ENCODE measurements at regions not wholly inside any gene's neighbourhood (a gene's known extent, or its start where the extent isn't known, plus 50 kb on each side); places are given as distances from the start of the nearest gene placed in this dataset.

DNA sequence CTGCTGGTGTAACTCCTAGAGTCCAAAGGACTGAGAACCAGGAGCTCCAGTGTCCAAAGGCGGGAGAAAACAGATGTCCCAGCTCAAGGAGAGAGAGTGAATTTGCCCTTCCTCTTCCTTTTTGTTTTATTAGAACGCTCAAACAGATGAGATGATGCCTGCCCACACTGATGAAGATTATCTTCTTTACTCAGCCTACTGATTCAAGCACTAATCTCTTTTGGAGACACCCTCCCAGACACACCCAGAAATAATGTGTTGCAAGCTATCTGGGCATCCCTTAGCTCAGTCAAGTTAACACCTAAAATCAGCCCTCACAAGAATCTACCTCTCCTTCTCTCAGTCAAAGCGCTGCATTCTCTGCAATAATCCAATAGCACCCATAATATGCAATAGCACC is 78.2 kb upstream of the BCL2L14 start:
- TF ChIP-seq POLR2A (IDR thresholded peaks at IDR 0.05): no peak
- TF ChIP-seq, protein P1, sequence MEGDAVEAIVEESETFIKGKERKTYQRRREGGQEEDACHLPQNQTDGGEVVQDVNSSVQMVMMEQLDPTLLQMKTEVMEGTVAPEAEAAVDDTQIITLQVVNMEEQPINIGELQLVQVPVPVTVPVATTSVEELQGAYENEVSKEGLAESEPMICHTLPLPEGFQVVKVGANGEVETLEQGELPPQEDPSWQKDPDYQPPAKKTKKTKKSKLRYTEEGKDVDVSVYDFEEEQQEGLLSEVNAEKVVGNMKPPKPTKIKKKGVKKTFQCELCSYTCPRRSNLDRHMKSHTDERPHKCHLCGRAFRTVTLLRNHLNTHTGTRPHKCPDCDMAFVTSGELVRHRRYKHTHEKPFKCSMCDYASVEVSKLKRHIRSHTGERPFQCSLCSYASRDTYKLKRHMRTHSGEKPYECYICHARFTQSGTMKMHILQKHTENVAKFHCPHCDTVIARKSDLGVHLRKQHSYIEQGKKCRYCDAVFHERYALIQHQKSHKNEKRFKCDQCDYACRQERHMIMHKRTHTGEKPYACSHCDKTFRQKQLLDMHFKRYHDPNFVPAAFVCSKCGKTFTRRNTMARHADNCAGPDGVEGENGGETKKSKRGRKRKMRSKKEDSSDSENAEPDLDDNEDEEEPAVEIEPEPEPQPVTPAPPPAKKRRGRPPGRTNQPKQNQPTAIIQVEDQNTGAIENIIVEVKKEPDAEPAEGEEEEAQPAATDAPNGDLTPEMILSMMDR (IDR thresholded peaks at IDR 0.05): no peak

All from right lobe of liver (tissue), 4 donors.